GM23248 (cell line): ENCODE measurements at regions not wholly inside any gene's neighbourhood (a gene's known extent, or its start where the extent isn't known, plus 50 kb on each side); places are given as distances from the start of the nearest gene placed in this dataset.
A peak's percentile ranks its signal among the peaks of the same experiment; 100 is the strongest.

Experiments
- DNase-seq: peaks from one replicate; pipeline ENCODE4 v3.0.0-alpha.2; 2015
- H2AFZ ChIP-seq: fragments of 200-600 bp; sonication (generic); 2 replicates; pipeline ENCODE4 v1.6.1; 2016; ENCODE audit warnings: antibody characterized with exemption
- H3F3A ChIP-seq: fragments of 200-600 bp; sonication (generic); 2 replicates; pipeline ENCODE4 v1.6.1; 2016; ENCODE audit warnings: mild to moderate bottlenecking, antibody characterized with exemption, mixed run types; ENCODE audit not compliant: insufficient read depth
- H3K27ac ChIP-seq: fragments of 200-600 bp; sonication (generic); 2 replicates; pipeline ENCODE4 v1.5.1; 2016; ENCODE audit warnings: mild to moderate bottlenecking
- H3K27me3 ChIP-seq: fragments of 200-600 bp; sonication (generic); replicated peaks from 2 replicates; pipeline ENCODE4 v1.6.1; 2016; ENCODE audit warnings: mild to moderate bottlenecking; ENCODE audit not compliant: insufficient read depth
- H3K36me3 ChIP-seq: fragments of 200-600 bp; sonication (generic); 2 replicates; pipeline ENCODE4 v1.6.1; 2016; ENCODE audit warnings: low read depth, mild to moderate bottlenecking
- H3K4me1 ChIP-seq: fragments of 200-600 bp; sonication (generic); 2 replicates; pipeline ENCODE4 v1.6.1; 2016; ENCODE audit warnings: mild to moderate bottlenecking; ENCODE audit not compliant: insufficient read depth
- H3K4me2 ChIP-seq: fragments of 200-600 bp; sonication (generic); one replicate; pipeline ENCODE4 v1.6.1; 2016; ENCODE audit warnings: mild to moderate bottlenecking; ENCODE audit not compliant: unreplicated experiment
- H3K4me3 ChIP-seq: fragments of 200-600 bp; sonication (generic); 2 replicates; pipeline ENCODE4 v1.5.1; 2016; ENCODE audit warnings: mild to moderate bottlenecking
- H3K79me2 ChIP-seq: fragments of 200-600 bp; sonication (generic); 2 replicates; pipeline ENCODE4 v1.6.1; 2016; ENCODE audit warnings: mild to moderate bottlenecking; ENCODE audit not compliant: insufficient read depth
- H3K9ac ChIP-seq: fragments of 200-600 bp; sonication (generic); 2 replicates; pipeline ENCODE4 v1.6.1; 2016; ENCODE audit warnings: mild to moderate bottlenecking
- H3K9me2 ChIP-seq: fragments of 200-600 bp; sonication (generic); 2 replicates; pipeline ENCODE4 v1.6.1; 2016; ENCODE audit warnings: mixed run types, mild to moderate bottlenecking, moderate library complexity; ENCODE audit not compliant: insufficient read depth
- H3K9me3 ChIP-seq: fragments of 200-600 bp; sonication (generic); one replicate; pipeline ENCODE4 v1.6.1; 2017; ENCODE audit warnings: low read depth
- H4K20me1 ChIP-seq: fragments of 200-600 bp; sonication (generic); 2 replicates; pipeline ENCODE4 v1.6.0; 2016; ENCODE audit not compliant: insufficient read depth
- EZH2 ChIP-seq: fragments of 200-600 bp; sonication (generic); IDR thresholded peaks from 2 replicates; pipeline ENCODE4 v1.6.1; 2018; ENCODE audit warnings: antibody characterized with exemption, mild to moderate bottlenecking; ENCODE audit not compliant: insufficient read depth, poor library complexity, severe bottlenecking
- EZH2phosphoT487 ChIP-seq: fragments of 200-600 bp; sonication (generic); IDR thresholded peaks from 2 replicates; pipeline ENCODE4 v1.6.1; 2018; ENCODE audit warnings: antibody characterized with exemption, moderate library complexity, mild to moderate bottlenecking, low read depth; ENCODE audit not compliant: insufficient read depth
- WGBS, 2 experiments: methylation state at CpG; one replicate each; pipeline ENCODE4 v1.1.6; 2015 to 2017; ENCODE audit warnings: low lambda C conversion rate in 2 of 2, low coverage in 1 of 2; ENCODE audit errors: missing lambda C conversion rate in 2 of 2; 5-methylcytosine and 5-hydroxymethylcytosine counted together
- in situ Hi-C: fragments of 300-500 bp; cut with MboI; formaldehyde crosslinking; loops from 2 replicates; pipeline ENCODE4 v1.15.0; 2020

DNA sequence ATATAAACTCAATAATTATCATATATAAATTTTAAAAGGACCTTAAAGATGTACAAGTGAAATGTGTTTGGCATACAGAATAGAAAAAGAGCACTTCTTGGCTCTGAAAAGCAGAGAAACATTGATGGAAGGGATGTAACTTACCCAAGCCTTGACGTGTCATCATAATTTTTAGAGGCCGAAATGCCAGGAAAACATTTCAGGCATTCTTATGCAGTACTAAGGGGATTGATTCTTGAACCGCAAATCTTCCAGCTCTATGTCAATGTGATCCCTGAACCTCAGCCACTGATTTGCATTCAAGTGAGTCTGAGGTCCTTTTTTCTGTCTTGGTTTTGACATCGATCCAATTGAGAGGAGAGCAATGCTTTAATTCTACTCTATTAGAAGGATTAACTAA, 97.8 kb downstream of the CLDN1 start:
- no peak overlapping the region for H3K4me3 ChIP-seq
- DNase-seq = no peak

DNA sequence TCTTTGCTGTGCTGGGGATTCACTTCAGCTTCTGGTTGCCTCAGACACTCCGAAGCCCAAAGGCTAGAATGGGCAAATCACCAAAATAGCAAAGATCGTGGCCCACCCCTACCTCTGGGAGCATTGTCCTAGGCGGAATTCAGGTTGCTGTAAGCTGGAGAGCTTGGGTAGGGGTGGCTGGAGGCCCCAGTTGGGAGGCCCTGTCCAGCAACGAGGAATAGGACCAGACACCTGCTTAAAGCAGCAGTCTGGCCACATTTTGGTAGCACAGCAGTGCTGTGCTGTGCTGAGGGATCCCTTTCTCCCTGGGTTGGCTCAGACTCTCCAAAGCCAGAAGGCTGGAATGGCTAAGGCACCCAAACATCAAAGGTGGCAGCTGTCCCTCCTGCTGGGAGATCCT, 99.3 kb downstream of the CLDN1 start:
- Histone ChIP-seq H3K36me3 (no peaks in the 10 kb centered on the region), H3K9me3 (peaks cover 3% of the 10 kb centered on the region), H3K4me2 (no peak overlapping the region), H3F3A (no peaks in the 10 kb centered on the region), H3K9me2 (no peaks in the 10 kb centered on the region), H3K27ac (no peak overlapping the region), H2AFZ (no peak overlapping the region), H3K4me3 (no peak overlapping the region), H3K79me2 (no peaks in the 10 kb centered on the region), H3K9ac (no peak overlapping the region), H3K27me3 (no peaks in the 10 kb centered on the region), H4K20me1 (no peaks in the 10 kb centered on the region), H3K4me1 (no peaks in the 10 kb centered on the region)
- TF ChIP-seq EZH2phosphoT487 (no peak), EZH2 (no peak)
- 82 to 87% methylated on average over 4 of the region's 4 CpGs for WGBS, 2 experiments
- no peak for DNase-seq
- in situ Hi-C loops = loop anchor here (10.0 kb wide), 2 partner anchors 102 to 202 kb away; partner anchors contain the start of gene CLDN1

More for the DNA sequence above, 97.8 kb downstream of the CLDN1 start:
- H3K79me2 ChIP-seq = no peaks in the 10 kb centered on the region
- H3K27me3 ChIP-seq = no peaks in the 10 kb centered on the region
- H3K27ac ChIP-seq = no peak overlapping the region
- no peak for TF ChIP-seq EZH2
- TF ChIP-seq EZH2phosphoT487 = no peak
- no peaks in the 10 kb centered on the region for H3K4me1 ChIP-seq
- H3K9me3 ChIP-seq = peaks cover 3% of the 10 kb centered on the region
- H3K4me2 ChIP-seq = no peak overlapping the region
- H2AFZ ChIP-seq = no peak overlapping the region
- no peaks in the 10 kb centered on the region for H3K9me2 ChIP-seq
- H3F3A ChIP-seq = no peaks in the 10 kb centered on the region
- no peaks in the 10 kb centered on the region for H3K36me3 ChIP-seq
- no peaks in the 10 kb centered on the region for H4K20me1 ChIP-seq
- no peak overlapping the region for H3K9ac ChIP-seq
- in situ Hi-C loops = loop anchor here (10.0 kb wide), 2 partner anchors 100 to 200 kb away; partner anchors contain the start of gene CLDN1
- WGBS, 2 experiments = 42 to 49% methylated on average over 4 of the region's 4 CpGs

DNA sequence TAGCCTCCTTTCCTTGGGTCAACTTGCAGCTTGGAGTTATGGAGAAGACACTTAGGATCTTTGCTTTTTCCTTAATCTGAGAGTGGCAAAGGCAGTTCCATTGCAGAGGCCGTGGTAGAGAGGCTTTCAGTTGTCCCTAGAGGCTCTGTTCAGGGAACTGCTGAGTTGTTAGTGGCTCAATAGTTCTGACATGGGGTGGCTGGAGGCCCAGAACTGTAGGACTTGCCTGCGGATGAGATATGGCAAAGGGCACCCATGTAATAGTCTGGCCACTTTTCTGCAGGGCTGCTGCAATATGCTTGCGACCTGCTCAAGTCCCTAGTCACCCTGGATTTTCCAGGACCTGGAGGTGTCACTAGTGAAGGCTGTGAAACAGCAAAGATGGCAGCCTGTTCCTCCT, 99.9 kb downstream of the CLDN1 start:
- H3K27ac ChIP-seq = no peak overlapping the region
- in situ Hi-C loops = loop anchor here (10.0 kb wide), 2 partner anchors 102 to 202 kb away; partner anchors contain the start of gene CLDN1
- H2AFZ ChIP-seq = no peak overlapping the region
- H3K4me3 ChIP-seq = no peak overlapping the region
- no peaks in the 10 kb centered on the region for H3K4me1 ChIP-seq
- TF ChIP-seq EZH2 (no peak), EZH2phosphoT487 (no peak)
- DNase-seq = no peak
- no peaks in the 10 kb centered on the region for H3K79me2 ChIP-seq
- H3F3A ChIP-seq = no peaks in the 10 kb centered on the region
- no peaks in the 10 kb centered on the region for H4K20me1 ChIP-seq
- H3K4me2 ChIP-seq = no peak overlapping the region
- peaks cover 3% of the 10 kb centered on the region for H3K9me3 ChIP-seq
- H3K36me3 ChIP-seq = no peaks in the 10 kb centered on the region
- H3K9me2 ChIP-seq = no peaks in the 10 kb centered on the region
- 63 to 73% methylated on average over 3 of the region's 3 CpGs for WGBS, 2 experiments
- H3K27me3 ChIP-seq = no peaks in the 10 kb centered on the region
- H3K9ac ChIP-seq = no peak overlapping the region

DNA sequence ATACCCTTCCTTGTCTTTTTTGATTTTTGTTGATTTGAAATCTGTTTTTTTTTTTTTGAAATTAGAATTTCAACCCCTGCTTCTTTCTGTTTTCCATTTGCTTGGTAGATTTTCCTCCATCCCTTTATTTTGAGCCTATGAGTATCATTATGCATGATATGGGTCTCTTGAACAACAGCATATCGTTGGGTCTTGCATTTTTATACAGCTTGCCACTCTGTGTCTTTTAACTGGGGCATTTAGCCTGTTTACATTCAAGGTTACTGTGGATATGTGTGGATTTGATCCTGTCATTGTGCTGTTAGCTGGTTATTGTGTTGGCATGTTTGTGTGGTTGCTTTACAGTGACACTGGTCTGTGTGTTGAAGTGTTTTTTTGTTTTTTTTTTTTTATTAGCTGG, 99.7 kb upstream of the P3H2 start:
- in situ Hi-C loops = loop anchor here (10.0 kb wide), 2 partner anchors 104 to 204 kb away; partner anchors contain the start of gene CLDN1
- TF ChIP-seq EZH2 = no peak
- no peak for DNase-seq
- H3F3A ChIP-seq = no peaks in the 10 kb centered on the region
- no peaks in the 10 kb centered on the region for H3K79me2 ChIP-seq
- H3K9me3 ChIP-seq = peaks cover 3% of the 10 kb centered on the region
- no peaks in the 10 kb centered on the region for H3K36me3 ChIP-seq
- no peak overlapping the region for H3K4me2 ChIP-seq
- H3K27me3 ChIP-seq = no peaks in the 10 kb centered on the region
- no peak overlapping the region for H3K27ac ChIP-seq
- H3K9me2 ChIP-seq = no peaks in the 10 kb centered on the region
- H4K20me1 ChIP-seq = no peaks in the 10 kb centered on the region
- WGBS, 2 experiments = 86 to 89% methylated on average over 1 of the region's 1 CpG
- H3K4me3 ChIP-seq = no peak overlapping the region
- no peak overlapping the region for H2AFZ ChIP-seq
- H3K9ac ChIP-seq = no peak overlapping the region
- no peaks in the 10 kb centered on the region for H3K4me1 ChIP-seq

DNA sequence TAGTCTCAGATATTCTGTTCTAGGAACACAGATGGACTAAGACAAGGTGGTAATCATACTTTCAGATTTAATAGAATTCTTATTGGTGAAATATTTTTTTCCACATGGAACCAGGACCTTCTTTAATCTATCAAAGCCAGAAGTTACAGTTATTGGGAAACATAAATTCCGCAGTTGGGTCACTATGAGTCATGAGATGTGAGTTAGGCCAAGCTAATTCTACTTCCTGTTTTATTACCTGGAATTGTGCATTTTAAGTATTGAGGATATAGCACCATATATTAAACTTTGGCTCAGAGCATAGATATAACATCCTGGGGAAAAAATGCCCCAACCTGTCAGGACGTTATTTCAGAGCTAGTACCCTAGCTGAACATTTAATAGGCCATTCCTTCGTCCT, 96.4 kb upstream of the P3H2 start:
- in situ Hi-C loops = no loop called here
- Histone ChIP-seq H3K4me2 (no peak overlapping the region), H3K9me3 (peaks cover 3% of the 10 kb centered on the region), H3F3A (no peaks in the 10 kb centered on the region), H3K9me2 (no peaks in the 10 kb centered on the region), H2AFZ (no peak overlapping the region), H4K20me1 (no peaks in the 10 kb centered on the region), H3K4me1 (no peaks in the 10 kb centered on the region), H3K9ac (no peak overlapping the region), H3K4me3 (no peak overlapping the region), H3K27ac (no peak overlapping the region), H3K36me3 (no peaks in the 10 kb centered on the region), H3K79me2 (no peaks in the 10 kb centered on the region), H3K27me3 (no peaks in the 10 kb centered on the region)
- DNase-seq = peak; percentile 55
- TF ChIP-seq EZH2 = no peak
- TF ChIP-seq EZH2phosphoT487 = no peak
- WGBS, 2 experiments = 60 to 70% methylated on average over 3 of the region's 3 CpGs
